HepG2 (cell line): ENCODE measurements at regions not wholly inside any gene's neighbourhood (a gene's known extent, or its start where the extent isn't known, plus 50 kb on each side); places are given as distances from the start of the nearest gene placed in this dataset.

Source experiments
- ATF7 ChIP-seq, 2 experiments: fragments of 450-650 bp in 1 of 2; sonication (generic) in 1 of 2; formaldehyde crosslinking in 1 of 2; IDR thresholded peaks; 2 replicates each; pipeline versions ENCODE4 v1.4.0 to v1.6.1; 2016 to 2020; ENCODE audit warnings: antibody characterized with exemption in 1 of 2, mild to moderate bottlenecking in 1 of 2, missing genetic modification reagents in 1 of 2
- CBFB ChIP-seq: sonication (generic); formaldehyde crosslinking; IDR thresholded peaks from 2 replicates; pipeline ENCODE4 v1.4.0; 2020; ENCODE audit warnings: missing genetic modification reagents
- KDM4B ChIP-seq: sonication (generic); formaldehyde crosslinking; IDR thresholded peaks from 2 replicates; pipeline ENCODE4 v1.4.0; 2020; ENCODE audit warnings: missing genetic modification reagents
- MIER3 ChIP-seq: IDR thresholded peaks from 2 replicates; pipeline ENCODE4 v1.6.1; 2016; ENCODE audit warnings: missing compliant biosample characterization, borderline replicate concordance
- PAWR ChIP-seq: sonication (generic); formaldehyde crosslinking; IDR thresholded peaks from 2 replicates; pipeline ENCODE4 v1.4.0; 2020; ENCODE audit warnings: missing genetic modification reagents, mild to moderate bottlenecking, borderline replicate concordance
- RNF2 ChIP-seq: fragments of 450-650 bp; conservative IDR thresholded peaks from 2 replicates; pipeline ENCODE4 v1.6.1; 2016; ENCODE audit warnings: low read depth
- RXRA ChIP-seq: sonication (generic); formaldehyde crosslinking; IDR thresholded peaks from 2 replicates; pipeline ENCODE4 v1.5.1; 2020; ENCODE audit warnings: missing genetic modification reagents
- SOX5 ChIP-seq: IDR thresholded peaks from 2 replicates; pipeline ENCODE4 v1.6.1; 2016; ENCODE audit warnings: borderline replicate concordance
- THAP11 ChIP-seq: IDR thresholded peaks from 2 replicates; pipeline ENCODE4 v1.6.1; 2016; ENCODE audit warnings: missing biosample characterization, missing genetic modification reagents
- ZBTB42 ChIP-seq: sonication (generic); formaldehyde crosslinking; IDR thresholded peaks from 2 replicates; pipeline ENCODE4 v1.5.0; 2020; ENCODE audit warnings: mild to moderate bottlenecking, missing genetic modification reagents
- ZNF124 ChIP-seq: sonication (generic); formaldehyde crosslinking; IDR thresholded peaks from 2 replicates; pipeline ENCODE4 v1.4.0; 2020; ENCODE audit warnings: missing genetic modification reagents
- ZNF205 ChIP-seq: IDR thresholded peaks from 2 replicates; pipeline ENCODE4 v1.6.1; 2018; ENCODE audit warnings: missing biosample characterization, missing genetic modification reagents
- ZNF331 ChIP-seq: sonication (generic); formaldehyde crosslinking; IDR thresholded peaks from 2 replicates; pipeline ENCODE4 v1.4.0; 2020; ENCODE audit warnings: missing genetic modification reagents
- TF ChIP-seq, protein P1 (sequence below), 2 experiments: sonication (generic) in 1 of 2; formaldehyde crosslinking in 1 of 2; IDR thresholded peaks; 2 replicates each; pipeline versions ENCODE4 v1.5.1 to v1.6.1; 2011 to 2020; ENCODE audit warnings: borderline replicate concordance in 1 of 2, low read depth in 1 of 2, low read length in 1 of 2, mild to moderate bottlenecking in 1 of 2, missing genetic modification reagents in 1 of 2, moderate library complexity in 1 of 2
- TF ChIP-seq, protein P2 (sequence below): sonication (generic); formaldehyde crosslinking; IDR thresholded peaks from 2 replicates; pipeline ENCODE4 v1.8.0; 2022; ENCODE audit warnings: missing genetic modification reagents, low read depth, mild to moderate bottlenecking, borderline replicate concordance
- TF ChIP-seq, protein P3 (sequence below): sonication (generic); formaldehyde crosslinking; IDR thresholded peaks from 2 replicates; pipeline ENCODE4 v1.8.1; 2023; ENCODE audit warnings: missing genetic modification reagents, mild to moderate bottlenecking, borderline replicate concordance
- TF ChIP-seq, protein P4 (sequence below): sonication (generic); formaldehyde crosslinking; IDR thresholded peaks from 2 replicates; pipeline ENCODE4 v1.4.0; 2020; ENCODE audit warnings: mild to moderate bottlenecking, missing genetic modification reagents, borderline replicate concordance
- TF ChIP-seq, protein P5 (sequence below): sonication (generic); formaldehyde crosslinking; IDR thresholded peaks from 2 replicates; pipeline ENCODE4 v1.5.1; 2020; ENCODE audit warnings: mild to moderate bottlenecking, moderate library complexity, missing genetic modification reagents
- TF ChIP-seq, protein P6 (sequence below): sonication (generic); formaldehyde crosslinking; IDR thresholded peaks from 2 replicates; pipeline ENCODE4 v1.4.0; 2020; ENCODE audit warnings: missing genetic modification reagents, borderline replicate concordance

DNA sequence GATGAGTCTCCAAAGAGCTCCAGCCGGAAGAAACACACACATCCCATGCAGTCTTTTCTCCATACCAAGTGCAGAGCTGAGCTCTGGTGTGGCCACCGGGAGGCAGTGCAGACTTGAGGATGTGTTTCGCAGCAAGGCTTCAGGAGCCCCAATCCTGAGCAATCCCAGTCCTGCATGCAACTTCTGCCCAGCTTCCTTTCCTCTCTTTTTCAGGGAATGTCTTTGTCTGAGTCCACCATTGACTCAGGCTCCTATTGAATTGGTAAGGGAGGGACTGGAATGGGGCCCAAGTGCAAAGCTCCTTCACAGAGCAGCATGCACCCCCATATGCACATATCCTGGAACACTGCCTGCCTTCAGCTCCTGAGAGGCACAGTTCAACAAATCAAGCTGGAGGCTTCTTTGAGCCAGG is 50.5 kb upstream of the ASIP start (continued):
- TF ChIP-seq, protein P1, sequence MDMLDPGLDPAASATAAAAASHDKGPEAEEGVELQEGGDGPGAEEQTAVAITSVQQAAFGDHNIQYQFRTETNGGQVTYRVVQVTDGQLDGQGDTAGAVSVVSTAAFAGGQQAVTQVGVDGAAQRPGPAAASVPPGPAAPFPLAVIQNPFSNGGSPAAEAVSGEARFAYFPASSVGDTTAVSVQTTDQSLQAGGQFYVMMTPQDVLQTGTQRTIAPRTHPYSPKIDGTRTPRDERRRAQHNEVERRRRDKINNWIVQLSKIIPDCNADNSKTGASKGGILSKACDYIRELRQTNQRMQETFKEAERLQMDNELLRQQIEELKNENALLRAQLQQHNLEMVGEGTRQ (IDR thresholded peaks at IDR 0.05; ENCODE audit: low read depth, low read length) = no peak
- TF ChIP-seq, protein P1 (CRISPR knock-in tag; IDR thresholded peaks at IDR 0.05; ENCODE audit: borderline replicate concordance) = no peak
- TF ChIP-seq ATF7 (IDR thresholded peaks at IDR 0.05) (no peak), ATF7 (CRISPR knock-in tag; IDR thresholded peaks at IDR 0.05) (no peak), RNF2 (peak; percentile 44; the same call in 1 of the 2 replicates), ZBTB42 (CRISPR knock-in tag) (no peak), PAWR (no peak), ZNF205 (CRISPR knock-in tag) (peak; percentile 67; the same call in 1 of the 2 replicates), RXRA (0 out of 2 replicates have a peak, but pooled peaks have one; percentile 43), ZNF124 (CRISPR knock-in tag) (0 out of 2 replicates have a peak, but pooled peaks have one; percentile 66), KDM4B (peak; percentile 66; the same call in 1 of the 2 replicates), THAP11 (CRISPR knock-in tag) (peak; percentile 62), MIER3 (CRISPR knock-in tag) (peak; percentile 81; the same call in 1 of the 2 replicates), ZNF331 (CRISPR knock-in tag) (peak; percentile 40; the same call in 1 of the 2 replicates), SOX5 (peak; percentile 39; the same call in 1 of the 2 replicates), CBFB (CRISPR knock-in tag) (0 out of 2 replicates have a peak, but pooled peaks have one; percentile 28)
- TF ChIP-seq, protein P2, sequence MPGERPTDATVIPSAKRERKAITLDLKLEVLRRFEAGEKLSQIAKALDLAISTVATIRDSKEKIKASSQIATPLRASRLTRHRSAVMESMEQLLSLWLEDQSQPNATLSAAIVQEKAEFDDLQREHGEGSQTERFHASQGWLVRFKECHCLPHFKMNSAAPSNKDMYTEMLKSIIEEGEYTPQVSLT (CRISPR knock-in tag) = no peak
- TF ChIP-seq, protein P3, sequence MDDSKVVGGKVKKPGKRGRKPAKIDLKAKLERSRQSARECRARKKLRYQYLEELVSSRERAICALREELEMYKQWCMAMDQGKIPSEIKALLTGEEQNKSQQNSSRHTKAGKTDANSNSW (CRISPR knock-in tag) = no peak
- TF ChIP-seq, protein P4, sequence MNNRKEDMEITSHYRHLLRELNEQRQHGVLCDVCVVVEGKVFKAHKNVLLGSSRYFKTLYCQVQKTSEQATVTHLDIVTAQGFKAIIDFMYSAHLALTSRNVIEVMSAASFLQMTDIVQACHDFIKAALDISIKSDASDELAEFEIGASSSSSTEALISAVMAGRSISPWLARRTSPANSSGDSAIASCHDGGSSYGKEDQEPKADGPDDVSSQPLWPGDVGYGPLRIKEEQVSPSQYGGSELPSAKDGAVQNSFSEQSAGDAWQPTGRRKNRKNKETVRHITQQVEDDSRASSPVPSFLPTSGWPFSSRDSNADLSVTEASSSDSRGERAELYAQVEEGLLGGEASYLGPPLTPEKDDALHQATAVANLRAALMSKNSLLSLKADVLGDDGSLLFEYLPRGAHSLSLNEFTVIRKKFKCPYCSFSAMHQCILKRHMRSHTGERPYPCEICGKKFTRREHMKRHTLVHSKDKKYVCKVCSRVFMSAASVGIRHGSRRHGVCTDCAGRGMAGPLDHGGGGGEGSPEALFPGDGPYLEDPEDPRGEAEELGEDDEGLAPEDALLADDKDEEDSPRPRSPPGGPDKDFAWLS (CRISPR knock-in tag) = no peak
- TF ChIP-seq, protein P5, sequence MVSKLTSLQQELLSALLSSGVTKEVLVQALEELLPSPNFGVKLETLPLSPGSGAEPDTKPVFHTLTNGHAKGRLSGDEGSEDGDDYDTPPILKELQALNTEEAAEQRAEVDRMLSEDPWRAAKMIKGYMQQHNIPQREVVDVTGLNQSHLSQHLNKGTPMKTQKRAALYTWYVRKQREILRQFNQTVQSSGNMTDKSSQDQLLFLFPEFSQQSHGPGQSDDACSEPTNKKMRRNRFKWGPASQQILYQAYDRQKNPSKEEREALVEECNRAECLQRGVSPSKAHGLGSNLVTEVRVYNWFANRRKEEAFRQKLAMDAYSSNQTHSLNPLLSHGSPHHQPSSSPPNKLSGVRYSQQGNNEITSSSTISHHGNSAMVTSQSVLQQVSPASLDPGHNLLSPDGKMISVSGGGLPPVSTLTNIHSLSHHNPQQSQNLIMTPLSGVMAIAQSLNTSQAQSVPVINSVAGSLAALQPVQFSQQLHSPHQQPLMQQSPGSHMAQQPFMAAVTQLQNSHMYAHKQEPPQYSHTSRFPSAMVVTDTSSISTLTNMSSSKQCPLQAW (CRISPR knock-in tag) = peak; percentile 79
- TF ChIP-seq, protein P6, sequence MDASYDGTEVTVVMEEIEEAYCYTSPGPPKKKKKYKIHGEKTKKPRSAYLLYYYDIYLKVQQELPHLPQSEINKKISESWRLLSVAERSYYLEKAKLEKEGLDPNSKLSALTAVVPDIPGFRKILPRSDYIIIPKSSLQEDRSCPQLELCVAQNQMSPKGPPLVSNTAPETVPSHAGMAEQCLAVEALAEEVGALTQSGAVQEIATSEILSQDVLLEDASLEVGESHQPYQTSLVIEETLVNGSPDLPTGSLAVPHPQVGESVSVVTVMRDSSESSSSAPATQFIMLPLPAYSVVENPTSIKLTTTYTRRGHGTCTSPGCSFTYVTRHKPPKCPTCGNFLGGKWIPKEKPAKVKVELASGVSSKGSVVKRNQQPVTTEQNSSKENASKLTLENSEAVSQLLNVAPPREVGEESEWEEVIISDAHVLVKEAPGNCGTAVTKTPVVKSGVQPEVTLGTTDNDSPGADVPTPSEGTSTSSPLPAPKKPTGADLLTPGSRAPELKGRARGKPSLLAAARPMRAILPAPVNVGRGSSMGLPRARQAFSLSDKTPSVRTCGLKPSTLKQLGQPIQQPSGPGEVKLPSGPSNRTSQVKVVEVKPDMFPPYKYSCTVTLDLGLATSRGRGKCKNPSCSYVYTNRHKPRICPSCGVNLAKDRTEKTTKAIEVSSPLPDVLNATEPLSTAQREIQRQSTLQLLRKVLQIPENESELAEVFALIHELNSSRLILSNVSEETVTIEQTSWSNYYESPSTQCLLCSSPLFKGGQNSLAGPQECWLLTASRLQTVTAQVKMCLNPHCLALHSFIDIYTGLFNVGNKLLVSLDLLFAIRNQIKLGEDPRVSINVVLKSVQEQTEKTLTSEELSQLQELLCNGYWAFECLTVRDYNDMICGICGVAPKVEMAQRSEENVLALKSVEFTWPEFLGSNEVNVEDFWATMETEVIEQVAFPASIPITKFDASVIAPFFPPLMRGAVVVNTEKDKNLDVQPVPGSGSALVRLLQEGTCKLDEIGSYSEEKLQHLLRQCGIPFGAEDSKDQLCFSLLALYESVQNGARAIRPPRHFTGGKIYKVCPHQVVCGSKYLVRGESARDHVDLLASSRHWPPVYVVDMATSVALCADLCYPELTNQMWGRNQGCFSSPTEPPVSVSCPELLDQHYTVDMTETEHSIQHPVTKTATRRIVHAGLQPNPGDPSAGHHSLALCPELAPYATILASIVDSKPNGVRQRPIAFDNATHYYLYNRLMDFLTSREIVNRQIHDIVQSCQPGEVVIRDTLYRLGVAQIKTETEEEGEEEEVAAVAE = peak; percentile 64; the same call in 1 of the 2 replicates
